HCT116 (cell line): ENCODE measurements at regions not wholly inside any gene's neighbourhood (a gene's known extent, or its start where the extent isn't known, plus 50 kb on each side); places are given as distances from the start of the nearest gene placed in this dataset.
"Not testable (repeated sequence)": the region's sequence is repeated elsewhere in the genome, so short reads cannot be mapped to it uniquely, and the experiment has no call there.

Experiments
- ATAC-seq: fragments of 200-7000 bp; cut with Tn5 transposase; 2 replicates; pipeline ENCODE4 v1.9.1; 2020; ENCODE audit warnings: mild to moderate bottlenecking, moderate library complexity
- BruUV-seq: library from RNA; stranded (reverse); fragments of 400-500 nt; replicated peaks from 2 replicates; lab custom pipeline; 2021; lab: Mats Ljungman, UMichigan
- CTCF ChIA-PET: fragments of 300-600 bp; sonication (Branson Sonifier 250); formaldehyde crosslinking; loops from one replicate; lab custom pipeline; 2021; ENCODE audit warnings: antibody characterized with exemption; lab: Charles Lee
- POLR2A ChIA-PET: fragments of 300-600, 350-600 bp; sonication (Branson Sonifier 250); formaldehyde crosslinking; loops from one replicate; lab custom pipeline; 2021; ENCODE audit warnings: antibody characterized with exemption; lab: Charles Lee
- RAD21 ChIA-PET, 2 experiments: fragments of 300-600 bp; sonication (Branson Sonifier 250); formaldehyde crosslinking; loops; one replicate each; lab custom pipeline; 2023; ENCODE audit warnings: low total read pairs in 2 of 2; ENCODE audit not compliant: uncharacterized antibody in 2 of 2, unreplicated experiment in 2 of 2, low non-redundant PET in 1 of 2; lab: Charles Lee
- DNase-seq: peaks from one replicate; pipeline ENCODE4 v3.0.0-alpha.2; 2010; ENCODE audit warnings: low read depth, low spot score
- H2AFZ ChIP-seq: fragments of 200-600 bp; shearing (Covaris generic), sonication (generic); 2 replicates; pipeline ENCODE4 v1.6.1; 2017; ENCODE audit warnings: low read depth, mixed run types, mixed read lengths, antibody characterized with exemption, low read length; ENCODE audit not compliant: poor library complexity, severe bottlenecking
- H3K27ac ChIP-seq: 2 replicates; pipeline ENCODE4 v1.5.1; 2012; ENCODE audit warnings: low read depth, low read length
- H3K27me3 ChIP-seq: fragments of 200-600 bp; sonication (generic); 2 replicates; pipeline ENCODE4 v1.6.1; 2016; ENCODE audit warnings: mixed run types, low read length, mixed read lengths; ENCODE audit not compliant: insufficient read depth
- H3K36me3 ChIP-seq, 2 experiments: fragments of 200-500 bp in 1 of 2; fragments of 200-600 bp in 1 of 2; sonication (Bioruptor generic) in 1 of 2; sonication (generic) in 1 of 2; 2 replicates each; pipeline versions ENCODE4 v1.5.1 to v1.6.1; 2014 to 2016; ENCODE audit warnings: low read length in 2 of 2, inconsistent platforms in 1 of 2, mixed read lengths in 1 of 2, mixed run types in 1 of 2; ENCODE audit not compliant: insufficient read depth in 2 of 2, control insufficient read depth in 1 of 2
- H3K4me1 ChIP-seq, 2 experiments: fragments of 200-600 bp in 1 of 2; sonication (generic) in 1 of 2; 2 replicates each; pipeline versions ENCODE4 v1.5.1 to v1.6.1; 2012 to 2017; ENCODE audit warnings: low read length in 2 of 2, inconsistent platforms in 1 of 2, mild to moderate bottlenecking in 1 of 2, mixed read lengths in 1 of 2, mixed run types in 1 of 2, moderate library complexity in 1 of 2; ENCODE audit not compliant: insufficient read depth in 2 of 2, control insufficient read depth in 1 of 2
- H3K4me2 ChIP-seq: fragments of 200-600 bp; sonication (generic); 2 replicates; pipeline ENCODE4 v1.6.1; 2017; ENCODE audit warnings: mixed run types, low read length, mixed read lengths
- H3K4me3 ChIP-seq, 2 experiments: fragments of 200-600 bp in 1 of 2; sonication (generic) in 1 of 2; replicated peaks in 1 of 2; 2 replicates each; pipeline ENCODE4 v1.5.1; 2011 to 2016; ENCODE audit warnings: low read length in 2 of 2, control low read depth in 1 of 2, low read depth in 1 of 2, mild to moderate bottlenecking in 1 of 2, mixed read lengths in 1 of 2, mixed run types in 1 of 2
- H3K79me2 ChIP-seq: fragments of 200-600 bp; sonication (generic); 2 replicates; pipeline ENCODE4 v1.6.1; 2017; ENCODE audit warnings: mild to moderate bottlenecking, mixed run types, low read length, moderate library complexity, mixed read lengths; ENCODE audit not compliant: insufficient read depth
- H3K9ac ChIP-seq: fragments of 200-600 bp; sonication (generic); 2 replicates; pipeline ENCODE4 v1.6.1; 2016; ENCODE audit warnings: low read length, mixed read lengths
- H3K9me2 ChIP-seq: fragments of 200-600 bp; sonication (generic), shearing (Covaris generic); 2 replicates; pipeline ENCODE4 v1.6.1; 2017; ENCODE audit warnings: mixed run types, mild to moderate bottlenecking, moderate library complexity; ENCODE audit not compliant: insufficient read depth
- H3K9me3 ChIP-seq, 2 experiments: fragments of 200-500 bp in 1 of 2; fragments of 200-600 bp in 1 of 2; sonication (Bioruptor generic) in 1 of 2; sonication (generic) in 1 of 2; 2 replicates each; pipeline ENCODE4 v1.6.1; 2014 to 2017; ENCODE audit warnings: low read length in 2 of 2, mixed read lengths in 2 of 2, inconsistent platforms in 1 of 2, low read depth in 1 of 2, mild to moderate bottlenecking in 1 of 2, mixed run types in 1 of 2, moderate library complexity in 1 of 2; ENCODE audit not compliant: control insufficient read depth in 1 of 2, insufficient read depth in 1 of 2
- H4K20me1 ChIP-seq: fragments of 200-600 bp; sonication (generic), shearing (Covaris generic); 2 replicates; pipeline ENCODE4 v1.6.1; 2017; ENCODE audit warnings: mixed run types, mild to moderate bottlenecking, moderate library complexity; ENCODE audit not compliant: insufficient read depth
- intact Hi-C: fragments of 100-400 bp; cut with micrococcal nuclease; formaldehyde crosslinking; loops from 2 replicates; pipeline ENCODE4 v1.10.0; 2022

- H3K79me2 ChIP-seq, H4K20me1 ChIP-seq, DNase-seq, H3K9me2 ChIP-seq, RAD21 ChIA-PET, intact Hi-C loops, H3K4me3 ChIP-seq, H3K36me3 ChIP-seq, H3K4me2 ChIP-seq, POLR2A ChIA-PET, H3K9ac ChIP-seq, H3K9me3 ChIP-seq, H2AFZ ChIP-seq, H3K27me3 ChIP-seq, H3K27ac ChIP-seq, ATAC-seq, BruUV-seq, CTCF ChIA-PET, H3K4me1 ChIP-seq: not testable (repeated sequence)
Measured at GRCh38 chr1:149279512-149279911, 176.2 kb upstream of the NBPF9 start.

- RAD21 ChIA-PET, intact Hi-C loops, H3K9me2 ChIP-seq, ATAC-seq, DNase-seq, H3K27me3 ChIP-seq, H3K9me3 ChIP-seq, POLR2A ChIA-PET, H3K36me3 ChIP-seq, H3K4me1 ChIP-seq, H3K4me3 ChIP-seq, H3K27ac ChIP-seq, H2AFZ ChIP-seq, BruUV-seq, H3K79me2 ChIP-seq, H3K9ac ChIP-seq, H4K20me1 ChIP-seq, H3K4me2 ChIP-seq, CTCF ChIA-PET: not testable (repeated sequence)
Measured at GRCh38 chr1:149284773-149285172, 181.4 kb upstream of the NBPF9 start.

GRCh38 chr1:149285205-149285604 is 181.9 kb upstream of the NBPF9 start:
- H2AFZ ChIP-seq, H3K9ac ChIP-seq, POLR2A ChIA-PET, CTCF ChIA-PET, intact Hi-C loops, H3K9me2 ChIP-seq, RAD21 ChIA-PET, H3K27ac ChIP-seq, H3K9me3 ChIP-seq, H3K79me2 ChIP-seq, DNase-seq, H3K4me1 ChIP-seq, BruUV-seq, H4K20me1 ChIP-seq, H3K27me3 ChIP-seq, H3K4me2 ChIP-seq, H3K4me3 ChIP-seq, H3K36me3 ChIP-seq: not testable (repeated sequence)
- peak; percentile 49 for ATAC-seq

GRCh38 chr1:149285638-149286037 is 182.3 kb upstream of the NBPF9 start:
- H2AFZ ChIP-seq, H3K4me3 ChIP-seq, intact Hi-C loops, H3K4me1 ChIP-seq, H3K27ac ChIP-seq, CTCF ChIA-PET, H3K9me2 ChIP-seq, H3K9me3 ChIP-seq, H3K36me3 ChIP-seq, BruUV-seq, DNase-seq, RAD21 ChIA-PET, H4K20me1 ChIP-seq, POLR2A ChIA-PET, H3K79me2 ChIP-seq, H3K4me2 ChIP-seq, H3K9ac ChIP-seq, H3K27me3 ChIP-seq: not testable (repeated sequence)
- ATAC-seq: peak; percentile 91

- RAD21 ChIA-PET: not testable (repeated sequence)
Measured at GRCh38 chr1:149288580-149288979, 185.2 kb upstream of the NBPF9 start.

More at GRCh38 chr1:149288580-149288979, 185.2 kb upstream of the NBPF9 start:
- DNase-seq, BruUV-seq, CTCF ChIA-PET, H3K36me3 ChIP-seq, H3K27me3 ChIP-seq, ATAC-seq, H3K4me1 ChIP-seq, H3K9me2 ChIP-seq, POLR2A ChIA-PET, H4K20me1 ChIP-seq, H2AFZ ChIP-seq, intact Hi-C loops, H3K4me3 ChIP-seq, H3K9ac ChIP-seq, H3K27ac ChIP-seq, H3K4me2 ChIP-seq, H3K79me2 ChIP-seq, H3K9me3 ChIP-seq: not testable (repeated sequence)
